ENCODE measurements at regions not wholly inside any gene's neighbourhood (a gene's known extent, or its start where the extent isn't known, plus 50 kb on each side); places are given as distances from the start of the nearest gene placed in this dataset.
"Not testable (repeated sequence)": the region's sequence is repeated elsewhere in the genome, so short reads cannot be mapped to it uniquely, and the experiment has no call there.

DNA sequence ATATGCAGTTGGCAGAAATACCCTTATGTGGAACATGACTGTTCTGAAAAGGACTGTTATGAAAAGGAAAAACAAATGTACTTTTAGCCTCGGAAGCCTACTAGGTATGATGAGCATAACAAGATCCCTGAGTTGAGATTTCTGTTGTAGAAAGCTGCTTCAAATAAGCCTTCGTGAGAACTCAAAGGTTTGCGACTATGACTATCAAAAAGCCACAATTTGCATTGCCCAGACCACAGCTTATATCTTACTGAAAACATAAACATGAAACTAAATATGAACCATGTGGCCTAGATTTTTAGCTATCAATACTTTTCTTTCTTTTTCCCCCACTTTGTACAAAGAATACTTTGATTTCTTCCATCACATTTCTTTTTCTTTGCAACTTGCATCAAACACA is 398.2 kb upstream of the LCORL start:
- H3K27ac ChIP-seq (ENCODE audit: extremely low read length, insufficient read depth, low read length) = no peak overlapping the region
- TF ChIP-seq, protein P1, sequence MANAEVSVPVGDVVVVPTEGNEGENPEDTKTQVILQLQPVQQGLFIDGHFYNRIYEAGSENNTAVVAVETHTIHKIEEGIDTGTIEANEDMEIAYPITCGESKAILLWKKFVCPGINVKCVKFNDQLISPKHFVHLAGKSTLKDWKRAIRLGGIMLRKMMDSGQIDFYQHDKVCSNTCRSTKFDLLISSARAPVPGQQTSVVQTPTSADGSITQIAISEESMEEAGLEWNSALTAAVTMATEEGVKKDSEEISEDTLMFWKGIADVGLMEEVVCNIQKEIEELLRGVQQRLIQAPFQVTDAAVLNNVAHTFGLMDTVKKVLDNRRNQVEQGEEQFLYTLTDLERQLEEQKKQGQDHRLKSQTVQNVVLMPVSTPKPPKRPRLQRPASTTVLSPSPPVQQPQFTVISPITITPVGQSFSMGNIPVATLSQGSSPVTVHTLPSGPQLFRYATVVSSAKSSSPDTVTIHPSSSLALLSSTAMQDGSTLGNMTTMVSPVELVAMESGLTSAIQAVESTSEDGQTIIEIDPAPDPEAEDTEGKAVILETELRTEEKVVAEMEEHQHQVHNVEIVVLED (CRISPR knock-in tag; IDR thresholded peaks at IDR 0.05; ENCODE audit: borderline replicate concordance) = no peak
- no peak for TF ChIP-seq ZZZ3 (CRISPR knock-in tag; IDR thresholded peaks at IDR 0.05; ENCODE audit: borderline replicate concordance)
- TF ChIP-seq ZNF17 (CRISPR knock-in tag; IDR thresholded peaks at IDR 0.05) = no peak
- TF ChIP-seq IKZF1 (IDR thresholded peaks at IDR 0.05) = no peak
- no peak for TF ChIP-seq PPARG (CRISPR knock-in tag; conservative IDR thresholded peaks at IDR 0.05)
- TF ChIP-seq, protein P2, sequence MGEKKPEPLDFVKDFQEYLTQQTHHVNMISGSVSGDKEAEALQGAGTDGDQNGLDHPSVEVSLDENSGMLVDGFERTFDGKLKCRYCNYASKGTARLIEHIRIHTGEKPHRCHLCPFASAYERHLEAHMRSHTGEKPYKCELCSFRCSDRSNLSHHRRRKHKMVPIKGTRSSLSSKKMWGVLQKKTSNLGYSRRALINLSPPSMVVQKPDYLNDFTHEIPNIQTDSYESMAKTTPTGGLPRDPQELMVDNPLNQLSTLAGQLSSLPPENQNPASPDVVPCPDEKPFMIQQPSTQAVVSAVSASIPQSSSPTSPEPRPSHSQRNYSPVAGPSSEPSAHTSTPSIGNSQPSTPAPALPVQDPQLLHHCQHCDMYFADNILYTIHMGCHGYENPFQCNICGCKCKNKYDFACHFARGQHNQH (CRISPR knock-in tag; IDR thresholded peaks at IDR 0.05) = no peak
- TF ChIP-seq, protein P3, sequence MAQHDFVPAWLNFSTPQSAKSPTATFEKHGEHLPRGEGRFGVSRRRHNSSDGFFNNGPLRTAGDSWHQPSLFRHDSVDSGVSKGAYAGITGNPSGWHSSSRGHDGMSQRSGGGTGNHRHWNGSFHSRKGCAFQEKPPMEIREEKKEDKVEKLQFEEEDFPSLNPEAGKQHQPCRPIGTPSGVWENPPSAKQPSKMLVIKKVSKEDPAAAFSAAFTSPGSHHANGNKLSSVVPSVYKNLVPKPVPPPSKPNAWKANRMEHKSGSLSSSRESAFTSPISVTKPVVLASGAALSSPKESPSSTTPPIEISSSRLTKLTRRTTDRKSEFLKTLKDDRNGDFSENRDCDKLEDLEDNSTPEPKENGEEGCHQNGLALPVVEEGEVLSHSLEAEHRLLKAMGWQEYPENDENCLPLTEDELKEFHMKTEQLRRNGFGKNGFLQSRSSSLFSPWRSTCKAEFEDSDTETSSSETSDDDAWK (CRISPR knock-in tag; IDR thresholded peaks at IDR 0.05) = no peak
- no peak for TF ChIP-seq TOPORS (CRISPR knock-in tag; IDR thresholded peaks at IDR 0.05)
- no peak for TF ChIP-seq KLF12 (CRISPR knock-in tag; IDR thresholded peaks at IDR 0.05; ENCODE audit: borderline replicate concordance)
- TF ChIP-seq, protein P4, sequence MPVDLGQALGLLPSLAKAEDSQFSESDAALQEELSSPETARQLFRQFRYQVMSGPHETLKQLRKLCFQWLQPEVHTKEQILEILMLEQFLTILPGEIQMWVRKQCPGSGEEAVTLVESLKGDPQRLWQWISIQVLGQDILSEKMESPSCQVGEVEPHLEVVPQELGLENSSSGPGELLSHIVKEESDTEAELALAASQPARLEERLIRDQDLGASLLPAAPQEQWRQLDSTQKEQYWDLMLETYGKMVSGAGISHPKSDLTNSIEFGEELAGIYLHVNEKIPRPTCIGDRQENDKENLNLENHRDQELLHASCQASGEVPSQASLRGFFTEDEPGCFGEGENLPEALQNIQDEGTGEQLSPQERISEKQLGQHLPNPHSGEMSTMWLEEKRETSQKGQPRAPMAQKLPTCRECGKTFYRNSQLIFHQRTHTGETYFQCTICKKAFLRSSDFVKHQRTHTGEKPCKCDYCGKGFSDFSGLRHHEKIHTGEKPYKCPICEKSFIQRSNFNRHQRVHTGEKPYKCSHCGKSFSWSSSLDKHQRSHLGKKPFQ (CRISPR knock-in tag; IDR thresholded peaks at IDR 0.05; ENCODE audit: insufficient replicate concordance) = no peak
- TF ChIP-seq ZNF24 (IDR thresholded peaks at IDR 0.05) = no peak
- no peak for TF ChIP-seq KDM3A (CRISPR knock-in tag; IDR thresholded peaks at IDR 0.05; ENCODE audit: low read depth)
- TF ChIP-seq SETDB1 (CRISPR knock-in tag; IDR thresholded peaks at IDR 0.05; ENCODE audit: borderline replicate concordance) = no peak
- no peak overlapping the region for H3K4me3 ChIP-seq (replicated peaks in 1 of 3; ENCODE audit: insufficient read depth in 1 of 3, low read depth in 2 of 3, low read length in 3 of 3)
- POLR2A ChIA-PET = no interaction called here
- no peaks in the 10 kb centered on the region; a peak in 1 of 5 replicates for H3K27me3 ChIP-seq (ENCODE audit: control insufficient read depth in 1 of 2, insufficient read depth in 2 of 2, low read length in 2 of 2)
- DNase-seq (ENCODE audit: low spot score) (no peak), FAIRE-seq (no peak), ATAC-seq (no peak)
- H4K20me1 ChIP-seq (ENCODE audit: insufficient read depth, low read length) = no peaks in the 10 kb centered on the region
- CTCF ChIA-PET (ENCODE audit: low intra/inter-chr PET ratio, low total read pairs) = no interaction called here
- no TSS peak for BruUV-seq (replicated peaks)
- no peak overlapping the region for H3K4me2 ChIP-seq (ENCODE audit: low read depth, low read length)
- in situ Hi-C loops (cut with HindIII; ENCODE audit: extremely low pct_ligation_motif_present, low pct_unique_long_range_greater_than_20kb) = no loop called here
- no peaks in the 10 kb centered on the region for H3K36me3 ChIP-seq (replicated peaks in 1 of 2; ENCODE audit: control insufficient read depth in 1 of 2, insufficient read depth in 2 of 2, low read length in 2 of 2)
- no peaks in the 10 kb centered on the region for H3K4me1 ChIP-seq (ENCODE audit: insufficient read depth, low read length)
- H3K9me3 ChIP-seq (ENCODE audit: low read length) = no peaks in the 10 kb centered on the region
- H3K79me2 ChIP-seq (ENCODE audit: insufficient read depth, low read length) = no peaks in the 10 kb centered on the region
- WGBS (ENCODE audit: low lambda C conversion rate) = 0% methylated on average over 3 of the region's 3 CpGs
- H3K9ac ChIP-seq (ENCODE audit: insufficient read depth, low read depth, low read length) = no peak overlapping the region
- intact Hi-C loops (cut with micrococcal nuclease; ENCODE audit: unreplicated experiment) = no loop called here
- no peak overlapping the region for H2AFZ ChIP-seq (ENCODE audit: low read length)

DNA sequence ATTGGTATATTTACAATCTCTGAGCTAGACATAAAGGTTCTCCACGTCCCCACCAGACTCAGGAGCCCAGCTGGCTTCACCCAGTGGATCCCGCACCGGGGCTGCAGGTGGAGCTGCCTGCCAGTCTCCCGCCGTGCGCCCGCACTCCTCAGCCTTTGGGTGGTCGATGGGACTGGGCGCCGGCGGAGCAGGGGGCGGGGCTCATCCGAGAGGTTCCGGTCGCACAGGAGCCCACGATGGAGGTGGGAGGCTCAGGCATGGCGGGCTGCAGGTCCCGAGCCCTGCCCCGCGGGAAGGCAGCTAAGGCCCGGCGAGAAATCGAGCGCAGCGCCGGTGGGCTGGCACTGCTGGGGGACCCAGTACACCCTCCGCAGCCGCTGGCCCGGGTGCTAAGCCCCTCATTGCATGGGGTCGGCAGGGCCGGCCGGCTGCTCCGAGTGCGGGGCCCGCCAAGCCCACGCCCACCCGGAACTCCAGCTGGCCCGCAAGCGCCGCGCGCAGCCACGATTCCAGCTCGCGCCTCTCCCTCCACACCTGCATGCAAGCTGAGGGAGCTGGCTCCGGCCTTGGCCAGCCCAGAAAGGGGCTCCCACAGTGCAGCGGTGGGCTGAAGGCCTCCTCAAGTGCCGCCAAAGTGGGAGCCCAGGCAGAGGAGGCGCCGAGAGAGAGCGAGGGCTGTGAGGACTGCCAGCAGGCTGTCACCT is 396.8 kb upstream of the LCORL start:
- 63% methylated on average over 19 of the region's 51 CpGs for WGBS (ENCODE audit: low lambda C conversion rate)
- FAIRE-seq; H3K9ac ChIP-seq (ENCODE audit: insufficient read depth, low read depth, low read length); CTCF ChIA-PET (ENCODE audit: low intra/inter-chr PET ratio, low total read pairs); H3K4me1 ChIP-seq (ENCODE audit: insufficient read depth, low read length); H3K27me3 ChIP-seq (ENCODE audit: control insufficient read depth in 1 of 2, insufficient read depth in 2 of 2, low read length in 2 of 2); ATAC-seq; in situ Hi-C loops (cut with HindIII; ENCODE audit: extremely low pct_ligation_motif_present, low pct_unique_long_range_greater_than_20kb); BruUV-seq (replicated peaks); H3K4me3 ChIP-seq (replicated peaks in 1 of 3; ENCODE audit: insufficient read depth in 1 of 3, low read depth in 2 of 3, low read length in 3 of 3); DNase-seq (ENCODE audit: low spot score); H4K20me1 ChIP-seq (ENCODE audit: insufficient read depth, low read length); H3K36me3 ChIP-seq (replicated peaks in 1 of 2; ENCODE audit: control insufficient read depth in 1 of 2, insufficient read depth in 2 of 2, low read length in 2 of 2); intact Hi-C loops (cut with micrococcal nuclease; ENCODE audit: unreplicated experiment); H3K27ac ChIP-seq (ENCODE audit: extremely low read length, insufficient read depth, low read length); H3K9me3 ChIP-seq (ENCODE audit: low read length); POLR2A ChIA-PET; H3K4me2 ChIP-seq (ENCODE audit: low read depth, low read length); H3K79me2 ChIP-seq (ENCODE audit: insufficient read depth, low read length); H2AFZ ChIP-seq (ENCODE audit: low read length): not testable (repeated sequence)

Measured in HepG2 (cell line).